Keratinocyte (primary cell): ENCODE measurements at regions not wholly inside any gene's neighbourhood (a gene's known extent, or its start where the extent isn't known, plus 50 kb on each side); places are given as distances from the start of the nearest gene placed in this dataset.
A peak's percentile ranks its signal among the peaks of the same experiment; 100 is the strongest.

Experiments used
- EZH2 ChIP-seq: IDR thresholded peaks from one replicate; pipeline ENCODE4 v1.6.1; 2012; ENCODE audit warnings: inconsistent platforms, mild to moderate bottlenecking, low read length, moderate library complexity
- TF ChIP-seq, protein P1 (sequence below), 3 experiments: IDR thresholded peaks in 1 of 3; conservative IDR thresholded peaks in 1 of 3; optimal IDR thresholded peaks in 1 of 3; 2 replicates in 2 of 3; 3 replicates in 1 of 3; pipeline versions ENCODE3 to v1.5.1; 2011; ENCODE audit warnings: low read length in 3 of 3, mild to moderate bottlenecking in 3 of 3, moderate library complexity in 2 of 3, control low read depth in 1 of 3, inconsistent platforms in 1 of 3; ENCODE audit not compliant: insufficient read depth in 2 of 3; ENCODE audit errors: extremely low read depth in 1 of 3

DNA sequence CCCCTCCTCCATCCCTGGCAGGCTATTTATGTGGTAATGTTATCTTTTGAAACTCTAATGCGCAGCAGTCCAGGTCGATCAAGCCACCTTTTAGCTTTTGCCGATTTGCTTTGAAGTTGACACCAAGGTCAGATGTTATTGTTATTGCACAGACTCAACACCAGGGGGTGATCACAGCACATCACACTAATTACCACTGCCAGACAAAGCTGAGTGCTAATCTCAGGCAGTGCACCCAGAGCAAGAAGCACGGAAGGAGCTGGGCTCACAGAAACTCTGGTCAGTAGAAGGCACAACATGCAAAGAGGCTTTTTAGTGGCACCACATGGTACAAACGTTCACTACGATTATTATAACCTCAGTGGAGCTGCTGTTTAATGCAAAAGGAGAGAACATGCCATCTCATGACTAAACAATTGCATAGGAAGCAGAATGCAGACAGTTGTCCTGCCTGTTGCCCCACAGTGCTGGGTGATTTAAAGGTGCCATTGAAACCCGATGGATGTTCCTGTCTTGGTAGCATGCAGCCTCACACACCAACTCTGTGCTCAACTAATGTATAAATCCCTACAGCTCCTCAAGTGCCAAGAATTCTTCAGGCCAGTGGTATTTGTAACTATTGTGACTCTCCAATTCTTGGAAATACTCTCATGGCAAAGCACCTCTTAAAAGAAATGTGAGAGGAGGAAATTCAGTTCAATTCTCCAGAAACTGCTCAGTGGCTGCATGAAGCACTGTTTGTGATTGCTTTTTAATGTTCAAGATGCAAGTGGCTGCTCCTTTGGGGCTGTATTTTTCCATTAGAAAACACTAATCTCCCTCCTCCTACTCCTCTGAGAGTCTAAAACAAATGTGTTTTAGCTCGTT, 353.9 kb upstream of the DDI1 start:
- TF ChIP-seq EZH2: no peak
- TF ChIP-seq, protein P1, sequence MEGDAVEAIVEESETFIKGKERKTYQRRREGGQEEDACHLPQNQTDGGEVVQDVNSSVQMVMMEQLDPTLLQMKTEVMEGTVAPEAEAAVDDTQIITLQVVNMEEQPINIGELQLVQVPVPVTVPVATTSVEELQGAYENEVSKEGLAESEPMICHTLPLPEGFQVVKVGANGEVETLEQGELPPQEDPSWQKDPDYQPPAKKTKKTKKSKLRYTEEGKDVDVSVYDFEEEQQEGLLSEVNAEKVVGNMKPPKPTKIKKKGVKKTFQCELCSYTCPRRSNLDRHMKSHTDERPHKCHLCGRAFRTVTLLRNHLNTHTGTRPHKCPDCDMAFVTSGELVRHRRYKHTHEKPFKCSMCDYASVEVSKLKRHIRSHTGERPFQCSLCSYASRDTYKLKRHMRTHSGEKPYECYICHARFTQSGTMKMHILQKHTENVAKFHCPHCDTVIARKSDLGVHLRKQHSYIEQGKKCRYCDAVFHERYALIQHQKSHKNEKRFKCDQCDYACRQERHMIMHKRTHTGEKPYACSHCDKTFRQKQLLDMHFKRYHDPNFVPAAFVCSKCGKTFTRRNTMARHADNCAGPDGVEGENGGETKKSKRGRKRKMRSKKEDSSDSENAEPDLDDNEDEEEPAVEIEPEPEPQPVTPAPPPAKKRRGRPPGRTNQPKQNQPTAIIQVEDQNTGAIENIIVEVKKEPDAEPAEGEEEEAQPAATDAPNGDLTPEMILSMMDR (optimal IDR thresholded peaks at IDR 0.05 in 1 of 3, IDR thresholded peaks at IDR 0.05 in 1 of 3, conservative IDR thresholded peaks at IDR 0.05 in 1 of 3; ENCODE audit: extremely low read depth in 1 of 3, insufficient read depth in 2 of 3, low read length in 3 of 3): peak; percentile 81 to 91 (median 86)
